Right ventricle myocardium superior (tissue), 1 donor: ENCODE measurements at regions not wholly inside any gene's neighbourhood (a gene's known extent, or its start where the extent isn't known, plus 50 kb on each side); places are given as distances from the start of the nearest gene placed in this dataset.

Experiments used
- ATAC-seq: fragments of 200-7000 bp; cut with Tn5 transposase; one replicate; pipeline ENCODE4 v1.9.1; 2020; ENCODE audit warnings: mild to moderate bottlenecking; ENCODE audit not compliant: poor library complexity
- DNase-seq: peaks from one replicate; pipeline ENCODE4 v3.0.0-alpha.2; 2020
- intact Hi-C: fragments of 100-400 bp; cut with DNase I; formaldehyde crosslinking; loops from one replicate; pipeline ENCODE4 v1.11.2; 2022
- donor health status: DM: no; HTN: yes; CAD: no; lungs with severe emphysema.

- ATAC-seq (no peak), DNase-seq (no peak)
- intact Hi-C loops: no loop called here
These were observed 228.1 kb downstream of the KIF20B start for GRCh38 chr10:89929282-89930026.

DNA sequence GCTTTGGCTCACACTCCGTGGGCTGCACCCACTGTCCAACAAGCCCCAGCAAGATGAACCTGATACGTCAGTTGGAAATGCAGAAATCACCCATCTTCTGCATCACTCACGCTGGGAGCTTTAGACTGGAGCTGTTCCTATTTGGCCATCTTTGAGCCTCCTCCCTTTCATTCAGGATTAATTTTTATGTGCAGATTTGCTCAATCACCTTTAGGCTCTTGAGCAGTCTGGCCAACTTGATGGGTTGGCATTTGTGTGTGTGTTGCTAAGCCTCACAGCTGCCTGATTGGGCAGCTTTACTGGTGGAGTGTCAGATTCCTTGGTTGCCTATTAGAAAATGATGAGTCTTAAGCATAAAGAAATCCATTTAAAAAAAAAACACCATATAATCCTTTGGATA lies 236.1 kb downstream of the KIF20B start:
- DNase-seq (no peak), ATAC-seq (no peak)
- intact Hi-C loops: no loop called here

DNA sequence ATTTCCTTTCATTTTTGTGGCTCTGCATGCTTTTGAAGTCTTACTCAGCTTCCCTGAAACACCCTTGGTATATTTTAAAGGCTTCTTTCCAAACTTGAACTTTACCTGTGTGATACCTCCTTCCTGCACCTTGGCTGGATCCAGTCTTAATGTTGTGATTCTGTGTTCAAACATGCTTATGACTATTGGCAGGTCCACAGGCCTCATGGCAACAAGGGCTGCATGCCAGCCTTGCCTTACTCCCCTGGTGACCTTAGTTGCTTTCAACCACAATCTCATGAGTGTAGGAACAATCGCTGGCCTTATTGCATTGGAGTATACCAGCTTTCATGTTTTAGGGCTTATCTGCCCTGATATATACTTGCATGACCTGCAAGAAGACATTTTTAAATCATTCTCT lies 238.7 kb downstream of the KIF20B start:
- DNase-seq (no peak), ATAC-seq (no peak)
- intact Hi-C loops: no loop called here

- no peak for ATAC-seq
- DNase-seq: no peak
- intact Hi-C loops: no loop called here
These were observed 240.8 kb downstream of the KIF20B start for GRCh38 chr10:89942217-89942616.

DNA sequence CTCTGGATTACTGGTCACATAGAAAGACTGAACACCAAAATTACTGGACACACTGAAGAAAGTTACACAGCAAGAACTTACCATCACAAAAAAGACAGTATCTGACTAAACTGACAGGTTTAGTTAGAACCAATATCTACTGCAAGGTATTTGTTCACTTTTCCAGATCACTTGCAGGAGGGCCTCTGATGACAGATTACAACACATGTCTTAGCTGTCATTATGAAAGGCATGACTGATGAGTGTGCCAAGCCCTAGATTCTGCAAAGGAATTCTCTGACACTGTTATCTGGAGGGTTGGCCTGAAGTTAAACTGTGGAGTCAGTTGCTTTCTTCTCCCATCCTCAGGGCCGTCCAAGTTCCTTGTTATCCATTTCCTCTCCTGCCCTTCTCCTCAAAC lies 242.7 kb downstream of the KIF20B start:
- ATAC-seq (no peak), DNase-seq (no peak)
- intact Hi-C loops: no loop called here

- DNase-seq (no peak), ATAC-seq (no peak)
- intact Hi-C loops: no loop called here
These were observed 244.7 kb downstream of the KIF20B start for GRCh38 chr10:89946106-89946505.

DNA sequence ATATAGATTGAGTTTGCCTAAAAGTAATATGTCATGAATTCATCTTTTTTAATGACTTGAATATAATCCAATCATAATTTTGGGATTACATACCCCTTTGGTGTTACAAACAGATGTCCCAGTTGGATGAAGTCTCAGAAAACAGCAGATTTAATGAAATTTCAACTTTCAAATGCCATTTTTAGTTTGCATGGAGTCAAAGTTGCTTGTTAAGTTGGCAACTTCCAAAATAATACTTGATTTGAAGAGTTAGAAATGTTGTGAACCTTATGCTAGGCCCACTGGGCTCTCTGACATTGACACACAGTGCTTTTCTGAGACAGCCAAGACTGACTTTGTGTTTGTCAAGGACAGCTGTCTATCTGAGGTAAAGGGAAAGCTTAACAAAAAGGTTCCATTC lies 248.1 kb downstream of the KIF20B start:
- intact Hi-C loops: no loop called here
- ATAC-seq (no peak), DNase-seq (no peak)

- intact Hi-C loops: no loop called here
- no peak for ATAC-seq
- no peak for DNase-seq
These were observed 250.9 kb downstream of the KIF20B start for GRCh38 chr10:89952325-89952724.

DNA sequence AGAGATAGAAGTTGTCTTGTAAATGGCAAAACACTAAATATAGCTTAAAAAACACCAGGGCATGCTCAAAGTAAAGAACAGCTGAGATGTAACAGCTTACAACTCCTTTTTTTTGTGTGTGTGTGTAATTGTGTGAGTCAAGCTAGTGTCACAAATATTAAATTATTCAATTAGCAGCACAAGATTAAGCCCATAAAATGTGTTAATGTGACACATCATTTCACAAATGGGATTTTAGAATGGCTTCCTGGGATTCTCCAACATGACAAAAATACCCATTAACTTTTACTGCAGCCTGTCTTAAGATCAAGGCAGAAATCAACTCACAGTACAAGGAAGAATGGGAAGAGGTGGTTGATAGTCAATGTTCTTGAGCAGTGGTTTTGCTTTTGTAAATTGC lies 251.4 kb downstream of the KIF20B start:
- no peak for ATAC-seq
- no peak for DNase-seq
- intact Hi-C loops: no loop called here

- intact Hi-C loops: no loop called here
- no peak for ATAC-seq
- DNase-seq: no peak
These were observed 252.7 kb downstream of the KIF20B start for GRCh38 chr10:89954061-89954460.

DNA sequence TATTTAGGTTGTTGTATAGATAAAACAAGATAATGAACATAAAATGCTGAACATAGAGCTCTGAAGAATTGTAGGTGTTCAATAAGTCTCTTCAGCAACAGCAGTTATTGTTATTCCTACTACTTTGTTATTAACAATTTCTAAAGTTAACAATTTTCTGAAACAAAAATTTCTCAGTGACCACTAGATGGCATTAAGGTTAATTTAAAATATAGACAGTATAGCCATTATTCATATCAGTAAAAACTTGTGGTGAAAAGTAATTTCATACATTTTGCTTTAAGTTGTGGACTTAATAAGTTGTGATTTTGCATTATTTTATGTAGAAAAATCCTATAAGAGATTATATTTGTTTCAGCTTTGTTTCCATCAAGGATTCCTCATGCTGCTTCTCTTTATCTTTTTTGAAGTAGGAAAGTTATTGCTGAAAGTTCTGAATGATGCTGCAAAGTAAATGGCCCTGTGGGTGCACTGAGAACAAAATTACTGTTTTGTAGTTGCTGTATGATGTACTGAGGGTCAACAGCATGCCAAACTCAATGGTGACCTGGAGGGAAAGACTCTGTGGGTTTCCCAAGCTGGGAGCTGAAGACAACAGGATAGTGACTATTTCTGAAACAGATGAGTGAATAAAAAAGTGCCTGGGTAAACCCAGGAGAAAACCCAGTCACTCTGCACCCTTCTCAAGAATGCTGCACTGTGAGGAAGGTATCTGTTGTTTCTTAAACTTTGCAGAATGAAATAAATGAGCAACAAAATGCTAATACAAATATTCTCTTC lies 253.6 kb downstream of the KIF20B start:
- ATAC-seq: no peak
- intact Hi-C loops: no loop called here
- no peak for DNase-seq

- intact Hi-C loops: no loop called here
- DNase-seq (no peak), ATAC-seq (no peak)
These were observed 258.2 kb downstream of the KIF20B start for GRCh38 chr10:89959433-89960110.

- no peak for DNase-seq
- intact Hi-C loops: no loop called here
- ATAC-seq: no peak
These were observed 262.2 kb downstream of the KIF20B start for GRCh38 chr10:89963451-89964102.

DNA sequence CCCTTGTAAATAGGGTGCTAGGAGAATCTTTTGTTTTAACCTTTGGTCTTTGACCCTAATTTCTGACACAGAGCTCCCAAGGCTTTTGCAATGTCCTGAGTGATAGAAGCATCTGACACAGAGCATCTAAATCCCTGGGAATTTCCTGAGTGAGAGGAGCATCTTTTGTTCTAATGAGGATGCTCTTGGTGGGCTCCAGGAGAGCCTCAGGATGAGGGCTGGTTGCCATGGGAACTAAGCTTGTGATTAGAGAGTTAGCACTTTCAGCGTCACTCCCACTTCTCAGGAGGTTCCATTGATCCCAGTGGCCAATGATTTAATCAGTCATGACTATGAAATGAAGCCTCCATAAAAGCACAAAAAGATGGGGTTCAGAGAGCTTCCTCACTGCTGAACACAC lies 264.8 kb downstream of the KIF20B start:
- ATAC-seq (no peak), DNase-seq (no peak)
- intact Hi-C loops: no loop called here

GRCh38 chr10:89973326-89973725 lies 271.9 kb downstream of the KIF20B start:
- intact Hi-C loops: no loop called here
- ATAC-seq: no peak
- no peak for DNase-seq

- DNase-seq: no peak
- intact Hi-C loops: no loop called here
- no peak for ATAC-seq
These were observed 273.7 kb downstream of the KIF20B start for GRCh38 chr10:89975071-89975470.

- DNase-seq: no peak
- no peak for ATAC-seq
- intact Hi-C loops: no loop called here
These were observed 274.4 kb downstream of the KIF20B start for GRCh38 chr10:89975771-89976170.

DNA sequence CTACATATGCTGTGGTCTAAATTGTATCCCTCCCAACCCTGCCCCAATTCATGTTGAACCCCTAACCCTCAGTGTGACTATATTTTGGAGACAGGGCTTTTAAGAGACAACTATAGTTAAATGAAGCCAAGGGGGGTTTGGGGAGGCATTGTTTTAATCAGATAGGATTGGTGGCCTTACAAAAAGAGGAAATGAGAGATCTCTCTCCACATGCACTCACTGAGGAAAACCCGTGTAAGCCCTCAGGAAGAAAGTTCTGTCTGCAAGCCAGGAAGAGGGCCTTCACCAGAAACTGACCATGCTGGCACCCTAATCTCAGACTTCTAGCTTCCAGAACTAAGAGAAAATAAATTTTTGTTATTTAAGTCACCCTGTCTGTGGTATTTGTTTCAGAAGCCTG lies 276.7 kb downstream of the KIF20B start:
- intact Hi-C loops: no loop called here
- ATAC-seq: no peak
- DNase-seq: no peak

DNA sequence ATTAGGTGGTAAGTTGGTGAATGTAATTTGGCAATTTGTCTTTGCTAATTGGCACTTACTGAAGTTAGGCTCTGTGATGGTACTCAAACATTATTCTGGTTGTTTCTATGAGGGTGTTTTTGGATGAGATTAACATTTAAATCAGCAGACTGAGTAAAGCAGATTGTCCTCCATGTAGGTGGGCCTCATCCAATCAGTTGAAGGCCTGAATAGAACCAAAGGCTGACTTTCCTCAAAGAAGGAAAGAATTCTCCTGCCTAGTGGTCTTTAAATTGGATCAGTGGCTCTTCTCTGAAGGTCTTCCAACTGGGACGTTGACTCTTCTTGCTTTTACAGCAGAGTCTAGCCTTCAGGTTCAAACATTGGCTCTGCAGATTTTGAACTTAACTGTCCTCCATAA lies 278.3 kb downstream of the KIF20B start:
- DNase-seq: no peak
- no peak for ATAC-seq
- intact Hi-C loops: no loop called here
